ENCODE measurements at regions not wholly inside any gene's neighbourhood (a gene's known extent, or its start where the extent isn't known, plus 50 kb on each side); places are given as distances from the start of the nearest gene placed in this dataset.
"Not testable (repeated sequence)": the region's sequence is repeated elsewhere in the genome, so short reads cannot be mapped to it uniquely, and the experiment has no call there.

DNA sequence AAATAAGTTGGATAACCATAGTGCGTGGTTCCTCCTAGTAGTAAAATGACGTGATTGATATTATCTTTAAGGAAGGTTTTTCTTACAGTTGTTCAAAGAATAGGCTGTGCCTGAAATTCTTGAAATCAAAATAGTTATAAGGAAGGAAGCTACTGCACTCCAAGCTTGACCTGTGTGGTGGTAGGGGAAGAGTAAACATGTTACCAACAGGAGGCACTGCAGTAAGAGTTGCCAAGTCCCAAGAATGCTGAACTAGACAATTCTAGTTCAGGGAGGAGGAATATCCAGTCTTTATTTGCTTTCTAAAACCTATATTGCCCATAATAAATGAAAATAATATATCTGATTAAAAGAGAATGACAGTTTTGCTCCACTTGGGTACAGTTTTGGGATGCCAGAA lies 764.5 kb downstream of the TMTC2 start:
- no peak for ATAC-seq
- no peak for DNase-seq (ENCODE audit: low spot score)

DNA sequence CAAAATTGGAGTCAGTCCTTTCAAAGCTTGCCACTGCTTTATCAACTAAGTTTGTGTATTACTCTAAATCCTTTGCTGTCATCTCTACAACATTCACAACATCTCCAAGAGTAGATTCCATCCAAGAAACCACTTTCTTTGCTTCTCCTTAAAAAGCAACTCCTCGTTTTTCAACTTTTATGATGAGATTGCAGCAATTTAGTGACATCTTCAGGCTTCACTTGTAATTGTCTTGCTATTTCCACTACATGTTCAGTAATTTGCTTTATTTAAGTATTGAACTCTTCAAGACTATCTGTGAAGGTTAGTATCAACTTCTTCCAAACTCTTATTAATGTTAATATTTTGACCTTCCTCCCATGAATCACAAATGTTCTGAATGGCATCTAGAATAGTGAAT lies 747.9 kb downstream of the TMTC2 start:
- ATAC-seq (no peak), DNase-seq (ENCODE audit: low spot score) (no peak)

GRCh38 chr12:83432176-83432719 lies 745.5 kb downstream of the TMTC2 start:
- DNase-seq (ENCODE audit: low spot score) (no peak), ATAC-seq (no peak)

GRCh38 chr12:83427586-83428136 lies 741.0 kb downstream of the TMTC2 start:
- not testable (repeated sequence) for DNase-seq (ENCODE audit: low spot score); ATAC-seq

- no peak for ATAC-seq
- DNase-seq (ENCODE audit: low spot score): no peak
Measured at GRCh38 chr12:83414981-83415380, 728.3 kb downstream of the TMTC2 start.

DNA sequence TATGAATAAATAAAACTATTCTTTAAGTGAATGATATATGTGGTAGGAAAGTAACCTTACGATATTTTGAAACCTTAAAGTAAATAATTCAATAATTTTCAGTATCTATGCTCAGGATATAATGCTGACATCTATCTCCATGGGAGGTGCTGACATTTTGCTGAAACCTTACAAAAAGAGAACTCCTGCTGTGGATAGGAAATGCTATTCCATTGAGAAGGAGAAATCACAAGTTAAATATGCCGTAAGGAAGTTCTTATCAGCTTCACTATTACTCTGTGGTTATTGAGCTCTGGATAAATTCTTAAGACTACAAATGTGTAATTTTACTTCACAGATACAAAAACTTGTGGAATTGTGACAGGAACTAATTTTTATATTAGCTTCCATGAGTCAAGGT lies 722.1 kb downstream of the TMTC2 start:
- DNase-seq (ENCODE audit: low spot score) (no peak), ATAC-seq (no peak)

DNA sequence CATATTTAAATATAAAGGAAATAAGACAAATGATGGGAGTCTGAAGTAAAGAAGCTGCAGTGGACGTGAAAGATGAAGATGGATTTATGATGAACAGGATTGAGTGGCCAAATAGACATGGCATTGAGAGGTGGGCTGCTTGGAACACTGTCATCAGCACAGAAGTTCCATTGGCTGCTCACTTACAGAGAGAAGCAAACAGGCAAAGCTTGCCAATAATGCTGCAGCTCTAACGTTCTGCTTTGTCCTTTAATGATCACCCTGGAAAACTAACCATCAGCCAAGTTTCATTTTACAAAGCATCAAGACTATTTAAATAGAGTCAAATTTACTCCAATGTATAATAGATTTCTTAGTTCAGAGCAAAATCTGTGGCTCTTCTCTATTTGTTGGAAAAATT lies 721.4 kb downstream of the TMTC2 start:
- DNase-seq (ENCODE audit: low spot score) (no peak), ATAC-seq (peak; percentile 67)

DNA sequence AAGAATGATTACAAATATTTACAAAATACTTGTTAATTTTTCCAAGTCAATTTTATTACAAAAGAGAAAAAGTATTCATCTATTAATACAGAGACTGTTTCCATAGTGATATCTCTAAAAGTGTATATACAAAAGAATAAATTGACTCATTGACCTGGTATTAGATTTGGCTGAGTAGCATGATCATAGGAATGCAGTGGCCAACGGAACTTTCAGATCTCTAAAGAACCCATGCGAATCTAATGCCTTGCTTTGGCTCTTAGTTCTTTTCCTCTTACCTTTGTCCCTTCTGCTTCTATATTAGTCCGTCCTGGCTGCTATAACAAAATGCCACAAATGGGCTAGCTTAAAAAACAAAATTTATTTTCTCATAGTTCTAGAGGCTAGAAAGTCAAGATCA lies 717.8 kb downstream of the TMTC2 start:
- DNase-seq (ENCODE audit: low spot score): no peak
- ATAC-seq: no peak

DNA sequence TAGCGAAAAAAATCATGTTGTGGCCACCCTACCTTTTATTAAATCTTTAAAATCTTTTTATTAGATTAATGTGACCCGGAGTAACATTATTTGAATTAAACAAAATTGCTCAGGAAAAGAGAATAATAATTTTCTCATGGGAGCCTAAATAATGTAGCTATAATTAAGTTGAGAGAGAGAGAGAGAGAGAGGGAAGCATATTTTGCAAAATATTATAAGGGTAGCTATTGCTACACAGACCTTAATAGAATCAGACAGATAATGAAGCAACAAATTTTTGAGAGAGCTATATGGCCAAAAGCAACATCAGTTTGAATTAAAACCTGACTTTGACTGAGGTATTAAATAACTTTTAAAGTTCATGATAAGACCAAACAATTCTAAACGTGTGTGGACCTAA lies 703.5 kb downstream of the TMTC2 start:
- ATAC-seq (no peak), DNase-seq (ENCODE audit: low spot score) (no peak)

DNA sequence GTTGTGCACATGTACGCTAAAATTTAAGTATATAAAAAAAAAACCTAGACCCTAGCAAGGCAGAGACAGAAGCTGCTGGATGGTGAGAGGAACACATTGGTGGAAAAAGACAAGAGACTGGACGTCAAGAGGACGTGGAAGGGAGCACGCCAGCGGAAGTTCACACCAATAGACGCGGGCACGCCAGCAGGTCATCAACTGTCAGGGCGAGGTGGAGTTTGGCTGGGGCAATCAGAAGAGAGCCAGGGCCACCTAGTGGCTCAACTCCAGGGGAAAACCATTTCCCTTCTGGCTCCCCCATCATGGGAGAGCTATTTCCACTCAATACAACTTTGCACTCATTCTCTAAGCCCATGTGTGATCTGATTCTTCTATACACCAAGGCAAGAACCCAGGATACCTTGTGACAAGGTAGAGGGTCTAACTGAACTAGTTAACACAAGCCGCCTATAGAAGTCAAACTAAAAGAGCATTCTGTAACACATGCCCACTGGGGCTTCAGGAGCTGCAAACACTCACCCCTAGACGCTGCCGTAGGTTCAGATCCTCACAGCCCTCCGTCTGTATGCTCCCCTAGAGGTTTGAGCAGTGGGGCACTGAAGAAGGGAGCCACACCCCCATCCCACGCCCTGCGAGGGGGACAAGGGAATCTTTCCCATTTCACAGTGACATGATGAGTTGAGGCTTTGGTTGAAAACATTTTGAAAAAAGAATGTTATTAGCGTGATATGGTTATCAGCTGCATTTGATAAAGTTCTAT lies 702.7 kb downstream of the TMTC2 start:
- DNase-seq (ENCODE audit: low spot score) (peak; percentile 54), ATAC-seq (peak; percentile 97)

GRCh38 chr12:83388551-83388950 lies 701.8 kb downstream of the TMTC2 start:
- DNase-seq (ENCODE audit: low spot score): no peak
- ATAC-seq: no peak

GRCh38 chr12:83386527-83387264 lies 700.0 kb downstream of the TMTC2 start:
- ATAC-seq: no peak
- DNase-seq (ENCODE audit: low spot score): no peak

DNA sequence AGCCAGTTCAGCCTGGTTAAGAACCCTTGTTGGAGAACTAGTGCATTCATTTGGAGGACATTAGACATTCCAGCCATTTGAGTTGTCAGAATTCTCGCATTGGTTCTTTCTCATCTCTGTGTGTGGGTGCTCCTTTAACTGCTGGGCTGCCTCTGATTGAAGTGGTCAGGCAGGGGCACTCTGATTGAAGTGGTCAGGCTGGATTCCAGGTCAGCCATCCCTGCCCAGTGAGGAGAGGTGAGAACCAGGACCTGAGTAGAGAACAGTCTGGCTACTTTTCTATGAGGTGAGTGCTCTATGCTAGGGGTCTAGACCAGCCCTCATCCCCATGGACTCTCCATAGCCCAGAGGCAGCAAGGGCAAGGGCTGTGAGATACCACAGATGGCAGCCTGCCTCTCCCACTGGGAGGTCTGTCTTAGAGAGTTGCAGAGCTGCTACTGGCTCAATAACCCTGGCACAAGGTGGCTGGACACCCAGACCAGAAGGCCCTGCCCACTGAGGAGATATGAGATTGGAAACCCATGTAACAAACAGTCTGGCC lies 691.6 kb downstream of the TMTC2 start:
- DNase-seq (ENCODE audit: low spot score): no peak

DNA sequence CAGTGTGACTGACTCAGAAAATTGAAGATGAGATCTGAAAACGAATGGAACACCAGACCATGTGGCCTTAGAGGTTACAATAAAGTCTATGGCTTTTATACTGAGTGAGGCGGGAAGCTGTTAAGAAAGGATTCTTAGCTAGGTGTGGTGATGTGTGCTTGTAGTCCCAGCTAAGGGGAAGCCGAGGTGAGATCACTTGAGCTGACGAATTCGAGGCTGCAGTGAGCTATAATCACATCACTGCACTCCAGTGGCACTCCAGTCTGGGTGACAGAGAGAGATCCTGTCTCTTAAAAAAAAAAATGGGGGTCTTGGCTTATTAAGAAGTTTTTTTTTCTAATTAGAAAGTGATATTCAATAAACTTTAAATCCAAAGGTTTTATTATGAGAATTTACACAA lies 678.6 kb downstream of the TMTC2 start:
- DNase-seq (ENCODE audit: low spot score) (no peak), ATAC-seq (no peak)

More for the DNA sequence above, 691.6 kb downstream of the TMTC2 start:
- ATAC-seq: no peak

GRCh38 chr12:83361475-83361874 lies 674.8 kb downstream of the TMTC2 start:
- no peak for DNase-seq (ENCODE audit: low spot score)
- no peak for ATAC-seq

GRCh38 chr12:83361071-83361470 lies 674.4 kb downstream of the TMTC2 start:
- ATAC-seq (no peak), DNase-seq (ENCODE audit: low spot score) (no peak)

- ATAC-seq: peak; percentile 56
- DNase-seq (ENCODE audit: low spot score): no peak
Measured at GRCh38 chr12:83349907-83350611, 663.4 kb downstream of the TMTC2 start.

DNA sequence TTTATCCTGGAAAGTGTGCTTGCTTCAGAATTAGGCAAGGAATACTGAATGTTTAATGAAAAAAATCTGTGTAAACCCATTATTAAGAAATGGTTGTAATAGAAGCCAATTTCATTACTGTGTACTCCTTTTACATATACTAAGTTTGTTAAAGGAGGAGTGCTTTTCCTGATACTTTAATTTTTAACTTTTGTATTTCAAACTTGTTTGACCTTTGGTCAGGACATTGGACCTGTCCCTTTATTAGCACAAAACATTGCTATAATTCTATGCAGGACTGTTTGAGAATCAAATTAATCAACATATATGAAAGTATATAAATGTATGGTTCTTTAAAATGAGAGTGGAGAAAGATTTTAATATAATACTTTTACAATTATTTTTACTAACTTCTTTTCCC lies 659.6 kb downstream of the TMTC2 start:
- peak; percentile 75 for ATAC-seq
- DNase-seq (ENCODE audit: low spot score): no peak

GRCh38 chr12:83343767-83344166 lies 657.1 kb downstream of the TMTC2 start:
- no peak for DNase-seq (ENCODE audit: low spot score)
- ATAC-seq: no peak

DNA sequence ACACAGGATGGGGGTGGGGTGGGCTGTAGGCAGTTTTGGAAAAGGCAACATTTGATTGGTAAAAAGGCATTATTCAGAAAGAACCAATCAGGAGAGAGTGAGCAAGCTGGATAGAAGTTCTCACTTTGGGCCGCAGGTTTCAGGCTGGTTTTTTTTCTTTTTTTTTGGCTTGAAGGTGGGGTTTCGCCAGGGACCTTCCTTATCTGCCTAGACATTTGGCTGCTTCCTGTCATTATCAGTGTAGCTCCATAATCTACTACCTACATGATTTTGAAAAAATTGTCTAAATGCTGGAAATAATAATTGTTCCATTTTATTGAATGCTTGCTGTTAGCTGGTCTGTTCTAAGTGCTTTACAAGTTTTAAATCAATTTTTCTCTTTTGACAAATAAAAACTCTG lies 649.0 kb downstream of the TMTC2 start:
- ATAC-seq: no peak
- no peak for DNase-seq (ENCODE audit: low spot score)

GRCh38 chr12:83326666-83327065 lies 640.0 kb downstream of the TMTC2 start:
- ATAC-seq (no peak), DNase-seq (ENCODE audit: low spot score) (no peak)
